ENCODE measurements at regions not wholly inside any gene's neighbourhood (a gene's known extent, or its start where the extent isn't known, plus 50 kb on each side); places are given as distances from the start of the nearest gene placed in this dataset.

- no peaks in the 10 kb centered on the region for H3K9me3 ChIP-seq (ENCODE audit: insufficient read depth, low read length)
- DNase-seq (ENCODE audit: low read depth, low spot score) = no peak
- no peaks in the 10 kb centered on the region for H3K4me1 ChIP-seq (ENCODE audit: insufficient read depth, insufficient read length)
- H3K36me3 ChIP-seq (ENCODE audit: insufficient read depth, insufficient read length, low read length) = no peaks in the 10 kb centered on the region
- no peak overlapping the region for H3K9ac ChIP-seq (ENCODE audit: insufficient read length, low read depth)
- peaks cover 14% of the 10 kb centered on the region for H3K27me3 ChIP-seq (ENCODE audit: insufficient read depth, insufficient read length)
- TF ChIP-seq YY1 (IDR thresholded peaks at IDR 0.05; ENCODE audit: insufficient read depth, insufficient read length) (no peak), ZNF274 (IDR thresholded peaks at IDR 0.05; ENCODE audit: low read depth, low read length) (no peak), SUZ12 (IDR thresholded peaks at IDR 0.05; ENCODE audit: extremely low read depth, insufficient read depth, insufficient read length) (no peak)
- no peak overlapping the region for H3K4me3 ChIP-seq (ENCODE audit: insufficient read length, low read depth)
These were observed 140.6 kb downstream of the JCAD start for GRCh38 chr10:29918623-29919400.

GRCh38 chr10:29917311-29917710 is 142.1 kb downstream of the JCAD start:
- TF ChIP-seq YY1 (IDR thresholded peaks at IDR 0.05; ENCODE audit: insufficient read depth, insufficient read length) (no peak), ZNF274 (IDR thresholded peaks at IDR 0.05; ENCODE audit: low read depth, low read length) (no peak), SUZ12 (IDR thresholded peaks at IDR 0.05; ENCODE audit: extremely low read depth, insufficient read depth, insufficient read length) (no peak)
- H3K4me3 ChIP-seq (ENCODE audit: insufficient read length, low read depth) = no peak overlapping the region
- no peaks in the 10 kb centered on the region for H3K9me3 ChIP-seq (ENCODE audit: insufficient read depth, low read length)
- peaks cover 14% of the 10 kb centered on the region for H3K27me3 ChIP-seq (ENCODE audit: insufficient read depth, insufficient read length)
- DNase-seq (ENCODE audit: low read depth, low spot score) = no peak
- H3K4me1 ChIP-seq (ENCODE audit: insufficient read depth, insufficient read length) = no peaks in the 10 kb centered on the region
- no peaks in the 10 kb centered on the region for H3K36me3 ChIP-seq (ENCODE audit: insufficient read depth, insufficient read length, low read length)
- no peak overlapping the region for H3K9ac ChIP-seq (ENCODE audit: insufficient read length, low read depth)

GRCh38 chr10:29916669-29917068 is 142.7 kb downstream of the JCAD start:
- no peak for DNase-seq (ENCODE audit: low read depth, low spot score)
- no peaks in the 10 kb centered on the region for H3K36me3 ChIP-seq (ENCODE audit: insufficient read depth, insufficient read length, low read length)
- H3K4me3 ChIP-seq (ENCODE audit: insufficient read length, low read depth) = no peak overlapping the region
- H3K27me3 ChIP-seq (ENCODE audit: insufficient read depth, insufficient read length) = peaks cover 14% of the 10 kb centered on the region
- no peaks in the 10 kb centered on the region for H3K9me3 ChIP-seq (ENCODE audit: insufficient read depth, low read length)
- H3K9ac ChIP-seq (ENCODE audit: insufficient read length, low read depth) = no peak overlapping the region
- TF ChIP-seq YY1 (IDR thresholded peaks at IDR 0.05; ENCODE audit: insufficient read depth, insufficient read length) (no peak), ZNF274 (IDR thresholded peaks at IDR 0.05; ENCODE audit: low read depth, low read length) (no peak), SUZ12 (IDR thresholded peaks at IDR 0.05; ENCODE audit: extremely low read depth, insufficient read depth, insufficient read length) (no peak)
- H3K4me1 ChIP-seq (ENCODE audit: insufficient read depth, insufficient read length) = no peaks in the 10 kb centered on the region

- H3K27me3 ChIP-seq (ENCODE audit: insufficient read depth, insufficient read length) = peaks cover 14% of the 10 kb centered on the region
- H3K4me1 ChIP-seq (ENCODE audit: insufficient read depth, insufficient read length) = no peaks in the 10 kb centered on the region
- H3K4me3 ChIP-seq (ENCODE audit: insufficient read length, low read depth) = no peak overlapping the region
- no peaks in the 10 kb centered on the region for H3K9me3 ChIP-seq (ENCODE audit: insufficient read depth, low read length)
- TF ChIP-seq SUZ12 (IDR thresholded peaks at IDR 0.05; ENCODE audit: extremely low read depth, insufficient read depth, insufficient read length) (no peak), ZNF274 (IDR thresholded peaks at IDR 0.05; ENCODE audit: low read depth, low read length) (no peak), YY1 (IDR thresholded peaks at IDR 0.05; ENCODE audit: insufficient read depth, insufficient read length) (no peak)
- DNase-seq (ENCODE audit: low read depth, low spot score) = no peak
- H3K36me3 ChIP-seq (ENCODE audit: insufficient read depth, insufficient read length, low read length) = no peaks in the 10 kb centered on the region
- H3K9ac ChIP-seq (ENCODE audit: insufficient read length, low read depth) = no peak overlapping the region
These were observed 144.2 kb downstream of the JCAD start for GRCh38 chr10:29914986-29915785.

DNA sequence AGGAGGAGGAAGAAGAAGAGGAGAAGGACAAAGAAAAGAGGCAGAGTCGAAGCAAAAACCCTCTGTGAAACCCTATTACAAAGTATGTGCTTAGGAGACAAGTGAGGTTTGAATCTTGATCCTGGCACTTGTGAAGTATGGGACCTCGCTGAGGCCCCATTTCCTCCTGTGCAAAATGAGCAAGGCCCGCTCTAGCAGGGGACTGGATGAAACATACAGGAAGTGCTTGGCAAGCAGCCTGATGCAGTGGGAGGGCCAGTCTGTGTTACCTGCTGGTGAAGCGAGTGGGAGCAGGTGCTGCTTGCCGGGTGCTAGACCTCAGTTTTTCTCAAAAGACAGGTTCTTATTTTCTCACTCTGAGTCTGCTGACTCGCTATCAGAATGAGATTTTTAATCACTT is 150.4 kb downstream of the JCAD start:
- Histone ChIP-seq H3K27me3 (ENCODE audit: insufficient read depth, insufficient read length) (no peaks in the 10 kb centered on the region), H3K9me3 (ENCODE audit: insufficient read depth, low read length) (no peaks in the 10 kb centered on the region), H3K4me1 (ENCODE audit: insufficient read depth, insufficient read length) (no peaks in the 10 kb centered on the region), H3K9ac (ENCODE audit: insufficient read length, low read depth) (no peak overlapping the region), H3K4me3 (ENCODE audit: insufficient read length, low read depth) (no peak overlapping the region), H3K36me3 (ENCODE audit: insufficient read depth, insufficient read length, low read length) (no peaks in the 10 kb centered on the region)
- TF ChIP-seq ZNF274 (IDR thresholded peaks at IDR 0.05; ENCODE audit: low read depth, low read length) (no peak), YY1 (IDR thresholded peaks at IDR 0.05; ENCODE audit: insufficient read depth, insufficient read length) (no peak), SUZ12 (IDR thresholded peaks at IDR 0.05; ENCODE audit: extremely low read depth, insufficient read depth, insufficient read length) (no peak)
- DNase-seq (ENCODE audit: low read depth, low spot score) = no peak

GRCh38 chr10:29900865-29901264 is 158.5 kb downstream of the JCAD start:
- TF ChIP-seq YY1 (IDR thresholded peaks at IDR 0.05; ENCODE audit: insufficient read depth, insufficient read length) = no peak
- TF ChIP-seq ZNF274 (IDR thresholded peaks at IDR 0.05; ENCODE audit: low read depth, low read length) = no peak
- no peak for TF ChIP-seq SUZ12 (IDR thresholded peaks at IDR 0.05; ENCODE audit: extremely low read depth, insufficient read depth, insufficient read length)

More at GRCh38 chr10:29900865-29901264, 158.5 kb downstream of the JCAD start:
- H3K4me3 ChIP-seq (ENCODE audit: insufficient read length, low read depth) = no peak overlapping the region
- H3K27me3 ChIP-seq (ENCODE audit: insufficient read depth, insufficient read length) = no peaks in the 10 kb centered on the region
- no peaks in the 10 kb centered on the region for H3K4me1 ChIP-seq (ENCODE audit: insufficient read depth, insufficient read length)
- H3K9me3 ChIP-seq (ENCODE audit: insufficient read depth, low read length) = no peaks in the 10 kb centered on the region
- no peak overlapping the region for H3K9ac ChIP-seq (ENCODE audit: insufficient read length, low read depth)
- no peaks in the 10 kb centered on the region for H3K36me3 ChIP-seq (ENCODE audit: insufficient read depth, insufficient read length, low read length)
- DNase-seq (ENCODE audit: low read depth, low spot score) = no peak
